GM12878 (cell line): ENCODE measurements at regions not wholly inside any gene's neighbourhood (a gene's known extent, or its start where the extent isn't known, plus 50 kb on each side); places are given as distances from the start of the nearest gene placed in this dataset.

Experiments used
- ATF7 ChIP-seq: fragments of 450-650 bp; IDR thresholded peaks from 2 replicates; pipeline ENCODE4 v1.6.1; 2016; ENCODE audit warnings: low read depth, mild to moderate bottlenecking
- CHD4 ChIP-seq: fragments of 200-600 bp; sonication (generic); IDR thresholded peaks from 2 replicates; pipeline ENCODE4 v1.6.1; 2016; ENCODE audit warnings: mild to moderate bottlenecking
- CTCF ChIP-seq, 3 experiments: IDR thresholded peaks in 2 of 3; conservative IDR thresholded peaks in 1 of 3; 2 replicates each; pipeline ENCODE4 v1.5.1; 2011; ENCODE audit warnings: low read depth in 3 of 3, low read length in 3 of 3, mild to moderate bottlenecking in 3 of 3, control low read depth in 2 of 3, moderate library complexity in 2 of 3, inconsistent platforms in 1 of 3, mixed read lengths in 1 of 3; ENCODE audit not compliant: control insufficient read depth in 2 of 3, insufficient read depth in 1 of 3; ENCODE audit errors: extremely low read depth in 1 of 3
- POLR2A ChIP-seq: IDR thresholded peaks from 2 replicates; pipeline ENCODE4 v1.6.1; 2011; ENCODE audit warnings: low read depth, mild to moderate bottlenecking, low read length
- REST ChIP-seq: IDR thresholded peaks from 2 replicates; pipeline ENCODE4 v1.6.1; 2012; ENCODE audit warnings: mild to moderate bottlenecking, low read depth, low read length
- SUZ12 ChIP-seq: fragments of 200-600 bp; sonication (generic); IDR thresholded peaks from one replicate; pipeline ENCODE4 v1.6.1; 2018; ENCODE audit warnings: antibody characterized with exemption, mild to moderate bottlenecking; ENCODE audit not compliant: unreplicated experiment

GRCh38 chr10:108086502-108086901, 922.0 kb upstream of the SORCS1 start:
- TF ChIP-seq POLR2A (no peak), CHD4 (no peak), REST (no peak), ATF7 (no peak), SUZ12 (no peak), CTCF (IDR thresholded peaks at IDR 0.05 in 2 of 3, conservative IDR thresholded peaks at IDR 0.05 in 1 of 3; ENCODE audit: control insufficient read depth in 2 of 3, extremely low read depth in 1 of 3, insufficient read depth in 1 of 3, low read depth in 3 of 3, low read length in 3 of 3) (no peak)
